WTC11 (cell line): ENCODE measurements at regions not wholly inside any gene's neighbourhood (a gene's known extent, or its start where the extent isn't known, plus 50 kb on each side); places are given as distances from the start of the nearest gene placed in this dataset.
"Not testable (repeated sequence)": the region's sequence is repeated elsewhere in the genome, so short reads cannot be mapped to it uniquely, and the experiment has no call there.

Experiments
- ATAC-seq: fragments of 200-7000 bp; cut with Tn5 transposase; 2 replicates; pipeline ENCODE4 v1.10.0; 2021; ENCODE audit warnings: mild to moderate bottlenecking, moderate library complexity
- CTCF ChIA-PET: fragments of 300-600 bp; sonication (Branson Sonifier 250); formaldehyde crosslinking; loops from one replicate; lab custom pipeline; 2021; ENCODE audit warnings: antibody characterized with exemption; lab: Charles Lee
- POLR2A ChIA-PET: fragments of 350-600 bp; sonication (Branson Sonifier 250); formaldehyde crosslinking; loops from one replicate; lab custom pipeline; 2021; ENCODE audit warnings: antibody characterized with exemption; lab: Charles Lee
- DNase-seq: peaks from one replicate; pipeline ENCODE4 v3.0.0; 2021; ENCODE audit warnings: low spot score
- H3K27ac Mint-ChIP-seq: 2 replicates; pipeline ENCODE4 v1.8.0; 2021; ENCODE audit warnings: mixed read lengths
- H3K27me3 Mint-ChIP-seq: 2 replicates; pipeline ENCODE4 v1.8.0; 2021; ENCODE audit warnings: low read depth, mild to moderate bottlenecking, moderate library complexity, mixed read lengths
- H3K36me3 Mint-ChIP-seq: 2 replicates; pipeline ENCODE4 v1.8.0; 2021; ENCODE audit warnings: mixed read lengths
- H3K4me1 Mint-ChIP-seq: 2 replicates; pipeline ENCODE4 v1.8.0; 2022; ENCODE audit warnings: mixed read lengths
- H3K4me3 Mint-ChIP-seq: 2 replicates; pipeline ENCODE4 v1.8.0; 2021; ENCODE audit warnings: mild to moderate bottlenecking, moderate library complexity, mixed read lengths
- H3K9me3 Mint-ChIP-seq: 2 replicates; pipeline ENCODE4 v1.8.0; 2021; ENCODE audit warnings: mixed read lengths
- GABPB1 ChIP-seq: sonication (generic); formaldehyde crosslinking; IDR thresholded peaks from 2 replicates; pipeline ENCODE4 v1.8.1; 2023; ENCODE audit warnings: mild to moderate bottlenecking, missing genetic modification reagents
- GTF2I ChIP-seq: fragments of 250-450 bp; sonication (Bioruptor Pico); conservative IDR thresholded peaks from 2 replicates; pipeline ENCODE4 v1.4.0; 2021; ENCODE audit warnings: mild to moderate bottlenecking
- HMGA2 ChIP-seq: fragments of 250-450 bp; sonication (Bioruptor Pico); IDR thresholded peaks from 2 replicates; pipeline ENCODE4 v1.4.0; 2021; ENCODE audit warnings: mild to moderate bottlenecking, moderate library complexity
- IRF2 ChIP-seq: sonication (generic); formaldehyde crosslinking; IDR thresholded peaks from 2 replicates; pipeline ENCODE4 v1.8.0; 2022; ENCODE audit warnings: low read depth, missing genetic modification reagents, borderline replicate concordance
- NFYB ChIP-seq: sonication (generic); formaldehyde crosslinking; conservative IDR thresholded peaks from 2 replicates; pipeline ENCODE4 v1.8.0; 2022; ENCODE audit warnings: low read depth, missing genetic modification reagents
- OVOL2 ChIP-seq: fragments of 250-450 bp; sonication (Bioruptor Pico); IDR thresholded peaks from 2 replicates; pipeline ENCODE4 v1.9.0; 2021; ENCODE audit warnings: mild to moderate bottlenecking, borderline replicate concordance
- RELA ChIP-seq: sonication (generic); formaldehyde crosslinking; IDR thresholded peaks from 2 replicates; pipeline ENCODE4 v1.8.1; 2022; ENCODE audit warnings: missing genetic modification reagents, mild to moderate bottlenecking, borderline replicate concordance
- RORB ChIP-seq: fragments of 250-450 bp; sonication (Bioruptor Pico); IDR thresholded peaks from 2 replicates; pipeline ENCODE4 v1.9.0; 2021; ENCODE audit warnings: mild to moderate bottlenecking
- SMAD4 ChIP-seq: sonication (generic); formaldehyde crosslinking; IDR thresholded peaks from 2 replicates; pipeline ENCODE4 v1.8.0; 2022; ENCODE audit warnings: mild to moderate bottlenecking, missing genetic modification reagents
- SP1 ChIP-seq: sonication (generic); formaldehyde crosslinking; conservative IDR thresholded peaks from 2 replicates; pipeline ENCODE4 v1.8.1; 2022; ENCODE audit warnings: missing genetic modification reagents
- ZNF396 ChIP-seq: fragments of 250-450 bp; sonication (Bioruptor Pico); IDR thresholded peaks from 2 replicates; pipeline ENCODE4 v1.8.0; 2021; ENCODE audit warnings: mild to moderate bottlenecking, moderate library complexity, borderline replicate concordance
- ZNF423 ChIP-seq: fragments of 250-450 bp; sonication (Bioruptor Pico); IDR thresholded peaks from 2 replicates; pipeline ENCODE4 v2.1.2; 2022; ENCODE audit warnings: mild to moderate bottlenecking, moderate library complexity
- TF ChIP-seq, protein P1 (sequence below): fragments of 250-450 bp; sonication (Bioruptor Pico); IDR thresholded peaks from 2 replicates; pipeline ENCODE4 v2.1.2; 2022; ENCODE audit warnings: mild to moderate bottlenecking, moderate library complexity
- TF ChIP-seq, protein P2 (sequence below): sonication (generic); formaldehyde crosslinking; IDR thresholded peaks from 2 replicates; pipeline ENCODE4 v1.8.1; 2022; ENCODE audit warnings: missing genetic modification reagents, borderline replicate concordance
- TF ChIP-seq, protein P3 (sequence below): sonication (generic); formaldehyde crosslinking; IDR thresholded peaks from 2 replicates; pipeline ENCODE4 v1.8.0; 2022; ENCODE audit warnings: mild to moderate bottlenecking, missing genetic modification reagents
- TF ChIP-seq, protein P4 (sequence below): sonication (generic); formaldehyde crosslinking; conservative IDR thresholded peaks from 2 replicates; pipeline ENCODE4 v1.8.1; 2023; ENCODE audit warnings: mild to moderate bottlenecking, low read depth, missing genetic modification reagents, moderate library complexity
- TF ChIP-seq, protein P5 (sequence below): sonication (generic); formaldehyde crosslinking; IDR thresholded peaks from 2 replicates; pipeline ENCODE4 v1.8.1; 2023; ENCODE audit warnings: mild to moderate bottlenecking, missing genetic modification reagents
- TF ChIP-seq, protein P6 (sequence below): sonication (generic); formaldehyde crosslinking; IDR thresholded peaks from 2 replicates; pipeline ENCODE4 v1.8.1; 2022; ENCODE audit warnings: low read depth, mild to moderate bottlenecking, moderate library complexity, missing genetic modification reagents, borderline replicate concordance

DNA sequence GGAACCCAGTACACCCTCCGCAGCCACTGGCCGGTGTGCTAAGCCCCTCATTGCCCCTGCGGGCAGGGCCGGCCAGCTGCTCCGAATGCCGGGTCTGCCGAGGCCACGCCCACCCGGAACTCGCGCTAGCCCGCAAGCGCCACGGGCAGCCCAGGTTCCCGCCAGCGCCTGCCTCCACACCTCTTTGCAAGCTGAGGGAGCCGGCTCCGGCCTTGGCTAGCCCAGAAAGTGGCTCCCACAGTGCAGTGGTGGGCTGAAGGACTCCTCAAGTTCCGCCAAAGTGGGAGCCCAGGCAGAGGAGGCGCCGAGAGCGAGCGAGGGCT lies 81.4 kb upstream of the BCHE start:
- ChIA-PET CTCF (no interaction called here), POLR2A (no interaction called here)
- ATAC-seq (no peak), DNase-seq (no peak)
- peaks cover 18% of the 10 kb centered on the region; the same call in 1 of the 2 replicates for H3K4me1 Mint-ChIP-seq
- H3K4me3 Mint-ChIP-seq: no peak overlapping the region
- TF ChIP-seq HMGA2 (CRISPR knock-in tag) (no peak), OVOL2 (CRISPR knock-in tag) (no peak), SP1 (CRISPR knock-in tag) (no peak), ZNF423 (CRISPR knock-in tag) (no peak)
- TF ChIP-seq, protein P1, sequence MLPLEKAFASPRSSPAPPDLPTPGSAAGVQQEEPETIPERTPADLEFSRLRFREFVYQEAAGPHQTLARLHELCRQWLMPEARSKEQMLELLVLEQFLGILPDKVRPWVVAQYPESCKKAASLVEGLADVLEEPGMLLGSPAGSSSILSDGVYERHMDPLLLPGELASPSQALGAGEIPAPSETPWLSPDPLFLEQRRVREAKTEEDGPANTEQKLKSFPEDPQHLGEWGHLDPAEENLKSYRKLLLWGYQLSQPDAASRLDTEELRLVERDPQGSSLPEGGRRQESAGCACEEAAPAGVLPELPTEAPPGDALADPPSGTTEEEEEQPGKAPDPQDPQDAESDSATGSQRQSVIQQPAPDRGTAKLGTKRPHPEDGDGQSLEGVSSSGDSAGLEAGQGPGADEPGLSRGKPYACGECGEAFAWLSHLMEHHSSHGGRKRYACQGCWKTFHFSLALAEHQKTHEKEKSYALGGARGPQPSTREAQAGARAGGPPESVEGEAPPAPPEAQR (CRISPR knock-in tag): no peak
- TF ChIP-seq, protein P2, sequence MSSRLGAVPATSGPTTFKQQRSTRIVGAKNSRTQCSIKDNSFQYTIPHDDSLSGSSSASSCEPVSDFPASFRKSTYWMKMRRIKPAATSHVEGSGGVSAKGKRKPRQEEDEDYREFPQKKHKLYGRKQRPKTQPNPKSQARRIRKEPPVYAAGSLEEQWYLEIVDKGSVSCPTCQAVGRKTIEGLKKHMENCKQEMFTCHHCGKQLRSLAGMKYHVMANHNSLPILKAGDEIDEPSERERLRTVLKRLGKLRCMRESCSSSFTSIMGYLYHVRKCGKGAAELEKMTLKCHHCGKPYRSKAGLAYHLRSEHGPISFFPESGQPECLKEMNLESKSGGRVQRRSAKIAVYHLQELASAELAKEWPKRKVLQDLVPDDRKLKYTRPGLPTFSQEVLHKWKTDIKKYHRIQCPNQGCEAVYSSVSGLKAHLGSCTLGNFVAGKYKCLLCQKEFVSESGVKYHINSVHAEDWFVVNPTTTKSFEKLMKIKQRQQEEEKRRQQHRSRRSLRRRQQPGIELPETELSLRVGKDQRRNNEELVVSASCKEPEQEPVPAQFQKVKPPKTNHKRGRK (CRISPR knock-in tag): no peak
- H3K9me3 Mint-ChIP-seq: peaks cover 14% of the 10 kb centered on the region
- no peaks in the 10 kb centered on the region for H3K27me3 Mint-ChIP-seq
- no peak overlapping the region for H3K27ac Mint-ChIP-seq
- H3K36me3 Mint-ChIP-seq: peaks cover 6% of the 10 kb centered on the region; the same call in 1 of the 2 replicates

DNA sequence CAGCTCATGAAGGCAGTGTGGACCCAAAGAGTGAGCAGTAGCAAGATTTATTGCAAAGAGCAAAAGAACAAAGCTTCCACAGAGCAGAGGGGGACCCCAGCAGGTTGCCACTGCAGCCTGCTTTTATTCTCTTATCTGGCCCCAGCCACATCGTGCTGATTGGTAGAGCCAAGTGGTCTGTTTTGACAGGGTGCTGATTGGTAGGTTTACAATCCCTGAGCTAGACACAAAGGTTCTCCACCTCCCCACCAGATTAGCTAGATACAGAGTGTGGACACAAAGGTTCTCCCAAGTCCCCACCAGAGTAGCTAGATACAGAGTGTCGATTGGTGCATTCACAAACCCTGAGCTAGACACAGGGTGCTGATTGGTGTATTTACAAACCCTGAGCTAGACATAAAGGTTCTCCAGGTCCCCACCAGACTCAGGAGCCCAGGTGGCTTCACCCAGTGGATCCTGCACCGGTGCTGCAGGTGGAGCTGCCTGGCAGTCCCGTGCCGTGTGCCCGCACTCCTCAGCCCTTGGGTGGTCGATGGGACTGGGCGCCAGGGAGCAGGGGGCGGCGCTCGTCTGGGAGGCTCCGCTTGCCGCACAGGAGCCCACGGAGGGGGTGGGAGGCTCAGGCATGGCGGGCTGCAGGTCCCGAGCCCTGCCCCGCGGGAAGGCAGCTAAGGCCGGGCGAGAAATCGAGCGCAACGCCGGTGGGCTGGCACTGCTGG lies 80.9 kb upstream of the BCHE start:
- CTCF ChIA-PET, H3K4me3 Mint-ChIP-seq, H3K27ac Mint-ChIP-seq, H3K36me3 Mint-ChIP-seq, DNase-seq, ATAC-seq, POLR2A ChIA-PET, H3K27me3 Mint-ChIP-seq: not testable (repeated sequence)
- 0 out of 2 replicates have a peak, but pooled peaks have one; percentile 38 for TF ChIP-seq RELA (CRISPR knock-in tag)
- 0 out of 2 replicates have a peak, but pooled peaks have one; percentile 18 for TF ChIP-seq NFYB (CRISPR knock-in tag)
- H3K9me3 Mint-ChIP-seq: peaks cover 10% of the 10 kb centered on the region
- peaks cover 22% of the 10 kb centered on the region; the same call in 1 of the 2 replicates for H3K4me1 Mint-ChIP-seq

DNA sequence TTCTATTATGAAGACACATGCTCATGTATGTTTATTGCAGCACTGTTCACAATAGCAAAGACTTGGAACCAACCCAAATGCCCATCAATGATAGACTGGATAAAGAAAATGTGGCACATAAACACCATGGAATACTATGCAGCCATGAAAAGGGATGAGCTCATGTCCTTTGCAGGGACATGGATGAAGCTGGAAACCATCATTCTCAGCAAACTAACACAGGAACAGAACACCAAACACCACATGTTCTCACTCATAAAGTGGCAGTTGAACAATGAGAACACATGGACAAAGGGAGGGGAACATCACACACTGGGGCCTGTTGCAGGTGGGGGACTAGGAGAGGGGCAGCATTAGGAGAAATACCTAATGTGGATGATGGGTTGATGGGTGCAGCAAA lies 77.9 kb upstream of the BCHE start:
- H3K9me3 Mint-ChIP-seq: peaks cover 10% of the 10 kb centered on the region
- ATAC-seq, POLR2A ChIA-PET, DNase-seq, H3K27ac Mint-ChIP-seq, H3K36me3 Mint-ChIP-seq, H3K4me3 Mint-ChIP-seq, H3K27me3 Mint-ChIP-seq, CTCF ChIA-PET: not testable (repeated sequence)
- H3K4me1 Mint-ChIP-seq: peaks cover 16% of the 10 kb centered on the region; the same call in 1 of the 2 replicates

DNA sequence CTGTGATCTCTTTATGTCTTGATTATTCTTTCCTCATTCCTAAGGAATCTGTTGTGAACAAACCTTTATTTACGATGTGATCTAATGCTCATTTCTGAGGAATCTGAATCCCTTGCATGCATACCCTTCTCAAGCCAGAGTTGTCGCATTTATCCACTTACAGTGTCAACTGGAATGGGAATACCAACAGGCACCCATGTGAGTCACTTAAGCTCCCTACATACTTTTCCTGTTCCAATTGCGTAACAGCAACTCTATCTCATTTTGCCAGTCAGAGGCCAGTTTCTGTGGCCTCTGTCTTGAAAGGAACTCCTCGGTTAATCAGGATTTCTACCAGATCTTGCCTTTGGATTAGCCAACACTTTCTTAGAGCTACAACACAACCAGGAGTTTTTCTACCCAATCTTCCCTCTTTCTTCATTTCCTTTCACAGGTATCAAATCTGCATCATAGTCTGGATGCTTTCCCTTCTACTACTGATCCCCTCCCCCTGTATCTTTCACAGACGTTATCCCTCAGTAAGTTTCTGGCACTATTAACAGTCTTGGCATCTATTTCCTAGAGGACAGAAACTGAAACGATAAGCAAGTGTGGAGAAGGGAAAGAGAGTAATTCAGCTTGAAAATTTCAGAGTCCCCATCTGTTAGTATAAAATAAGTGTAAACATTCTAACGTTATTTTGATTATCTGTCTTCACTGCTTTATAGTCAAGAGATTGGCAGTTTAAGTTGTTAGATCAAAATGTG lies 66.8 kb upstream of the BCHE start:
- Mint-ChIP-seq H3K27me3 (no peaks in the 10 kb centered on the region), H3K27ac (no peak overlapping the region), H3K36me3 (peaks cover 3% of the 10 kb centered on the region; the same call in 1 of the 2 replicates), H3K4me1 (peaks cover 12% of the 10 kb centered on the region), H3K4me3 (no peak overlapping the region), H3K9me3 (peaks cover 8% of the 10 kb centered on the region)
- CTCF ChIA-PET: no interaction called here
- DNase-seq (no peak), ATAC-seq (no peak)
- POLR2A ChIA-PET: no interaction called here
- TF ChIP-seq, protein P3, sequence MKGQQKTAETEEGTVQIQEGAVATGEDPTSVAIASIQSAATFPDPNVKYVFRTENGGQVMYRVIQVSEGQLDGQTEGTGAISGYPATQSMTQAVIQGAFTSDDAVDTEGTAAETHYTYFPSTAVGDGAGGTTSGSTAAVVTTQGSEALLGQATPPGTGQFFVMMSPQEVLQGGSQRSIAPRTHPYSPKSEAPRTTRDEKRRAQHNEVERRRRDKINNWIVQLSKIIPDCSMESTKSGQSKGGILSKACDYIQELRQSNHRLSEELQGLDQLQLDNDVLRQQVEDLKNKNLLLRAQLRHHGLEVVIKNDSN: no peak
- TF ChIP-seq SMAD4 (CRISPR knock-in tag): no peak
- TF ChIP-seq, protein P4, sequence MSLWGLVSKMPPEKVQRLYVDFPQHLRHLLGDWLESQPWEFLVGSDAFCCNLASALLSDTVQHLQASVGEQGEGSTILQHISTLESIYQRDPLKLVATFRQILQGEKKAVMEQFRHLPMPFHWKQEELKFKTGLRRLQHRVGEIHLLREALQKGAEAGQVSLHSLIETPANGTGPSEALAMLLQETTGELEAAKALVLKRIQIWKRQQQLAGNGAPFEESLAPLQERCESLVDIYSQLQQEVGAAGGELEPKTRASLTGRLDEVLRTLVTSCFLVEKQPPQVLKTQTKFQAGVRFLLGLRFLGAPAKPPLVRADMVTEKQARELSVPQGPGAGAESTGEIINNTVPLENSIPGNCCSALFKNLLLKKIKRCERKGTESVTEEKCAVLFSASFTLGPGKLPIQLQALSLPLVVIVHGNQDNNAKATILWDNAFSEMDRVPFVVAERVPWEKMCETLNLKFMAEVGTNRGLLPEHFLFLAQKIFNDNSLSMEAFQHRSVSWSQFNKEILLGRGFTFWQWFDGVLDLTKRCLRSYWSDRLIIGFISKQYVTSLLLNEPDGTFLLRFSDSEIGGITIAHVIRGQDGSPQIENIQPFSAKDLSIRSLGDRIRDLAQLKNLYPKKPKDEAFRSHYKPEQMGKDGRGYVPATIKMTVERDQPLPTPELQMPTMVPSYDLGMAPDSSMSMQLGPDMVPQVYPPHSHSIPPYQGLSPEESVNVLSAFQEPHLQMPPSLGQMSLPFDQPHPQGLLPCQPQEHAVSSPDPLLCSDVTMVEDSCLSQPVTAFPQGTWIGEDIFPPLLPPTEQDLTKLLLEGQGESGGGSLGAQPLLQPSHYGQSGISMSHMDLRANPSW: no peak
- TF ChIP-seq GTF2I (CRISPR knock-in tag): no peak
- TF ChIP-seq RORB (CRISPR knock-in tag): no peak
- no peak for TF ChIP-seq ZNF396
- TF ChIP-seq, protein P5, sequence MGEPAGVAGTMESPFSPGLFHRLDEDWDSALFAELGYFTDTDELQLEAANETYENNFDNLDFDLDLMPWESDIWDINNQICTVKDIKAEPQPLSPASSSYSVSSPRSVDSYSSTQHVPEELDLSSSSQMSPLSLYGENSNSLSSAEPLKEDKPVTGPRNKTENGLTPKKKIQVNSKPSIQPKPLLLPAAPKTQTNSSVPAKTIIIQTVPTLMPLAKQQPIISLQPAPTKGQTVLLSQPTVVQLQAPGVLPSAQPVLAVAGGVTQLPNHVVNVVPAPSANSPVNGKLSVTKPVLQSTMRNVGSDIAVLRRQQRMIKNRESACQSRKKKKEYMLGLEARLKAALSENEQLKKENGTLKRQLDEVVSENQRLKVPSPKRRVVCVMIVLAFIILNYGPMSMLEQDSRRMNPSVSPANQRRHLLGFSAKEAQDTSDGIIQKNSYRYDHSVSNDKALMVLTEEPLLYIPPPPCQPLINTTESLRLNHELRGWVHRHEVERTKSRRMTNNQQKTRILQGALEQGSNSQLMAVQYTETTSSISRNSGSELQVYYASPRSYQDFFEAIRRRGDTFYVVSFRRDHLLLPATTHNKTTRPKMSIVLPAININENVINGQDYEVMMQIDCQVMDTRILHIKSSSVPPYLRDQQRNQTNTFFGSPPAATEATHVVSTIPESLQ: no peak
- TF ChIP-seq IRF2 (CRISPR knock-in tag): no peak
- TF ChIP-seq, protein P6, sequence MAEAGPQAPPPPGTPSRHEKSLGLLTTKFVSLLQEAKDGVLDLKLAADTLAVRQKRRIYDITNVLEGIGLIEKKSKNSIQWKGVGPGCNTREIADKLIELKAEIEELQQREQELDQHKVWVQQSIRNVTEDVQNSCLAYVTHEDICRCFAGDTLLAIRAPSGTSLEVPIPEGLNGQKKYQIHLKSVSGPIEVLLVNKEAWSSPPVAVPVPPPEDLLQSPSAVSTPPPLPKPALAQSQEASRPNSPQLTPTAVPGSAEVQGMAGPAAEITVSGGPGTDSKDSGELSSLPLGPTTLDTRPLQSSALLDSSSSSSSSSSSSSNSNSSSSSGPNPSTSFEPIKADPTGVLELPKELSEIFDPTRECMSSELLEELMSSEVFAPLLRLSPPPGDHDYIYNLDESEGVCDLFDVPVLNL: no peak
- no peak for TF ChIP-seq GABPB1 (CRISPR knock-in tag)
